Esophagus muscularis mucosa (tissue), 4 donors: ENCODE measurements at regions not wholly inside any gene's neighbourhood (a gene's known extent, or its start where the extent isn't known, plus 50 kb on each side); places are given as distances from the start of the nearest gene placed in this dataset.

Source experiments
- DNase-seq: peaks from one replicate; pipeline ENCODE4 v3.0.0-alpha.2; 2017; ENCODE audit errors: extremely low spot score
- H3K27ac ChIP-seq, 4 donors: fragments of 200-600 bp; sonication (generic); replicated peaks in 1 of 4; 1 replicate in 3 of 4; 2 replicates in 1 of 4; pipeline ENCODE4 v1.5.1; 2016 to 2019; ENCODE audit warnings: mild to moderate bottlenecking in 1 of 4
- H3K27me3 ChIP-seq, 4 donors: fragments of 200-600 bp; sonication (generic); one replicate each; pipeline versions ENCODE4 v1.5.1 to v1.6.0; 2016 to 2019
- H3K36me3 ChIP-seq, 4 donors: fragments of 200-600 bp; sonication (generic); one replicate each; pipeline ENCODE4 v1.5.1; 2016 to 2019
- H3K4me1 ChIP-seq, 4 donors: fragments of 200-600 bp; sonication (generic); one replicate each; pipeline ENCODE4 v1.5.1; 2016 to 2019
- H3K4me3 ChIP-seq, 4 donors: fragments of 200-600 bp; sonication (generic); 1 replicate in 2 of 4; 2 replicates in 2 of 4; pipeline ENCODE4 v1.5.1; 2016 to 2019; ENCODE audit warnings: mild to moderate bottlenecking in 4 of 4, moderate library complexity in 1 of 4
- H3K9me3 ChIP-seq, 4 donors: fragments of 200-600 bp; sonication (generic); 1 replicate in 3 of 4; 2 replicates in 1 of 4; pipeline ENCODE4 v1.5.1; 2016 to 2019
- EP300 ChIP-seq: sonication (generic); formaldehyde crosslinking; IDR thresholded peaks from one replicate; pipeline ENCODE4 v1.6.1; 2017; ENCODE audit warnings: antibody characterized with exemption
- POLR2A ChIP-seq: fragments of 450-650 bp; IDR thresholded peaks from one replicate; pipeline ENCODE4 v1.6.1; 2017; ENCODE audit warnings: antibody characterized with exemption, moderate library complexity, mild to moderate bottlenecking, low read depth
- POLR2AphosphoS5 ChIP-seq, 2 donors: sonication (generic); formaldehyde crosslinking; IDR thresholded peaks; one replicate each; pipeline ENCODE4 v1.6.1; 2017; ENCODE audit warnings: antibody characterized with exemption in 2 of 2
- WGBS: methylation state at CpG from one replicate; pipeline ENCODE4 v1.1.5; 2018; 5-methylcytosine and 5-hydroxymethylcytosine counted together
- intact Hi-C: fragments of 100-400 bp; cut with DNase I; formaldehyde crosslinking; loops from one replicate; pipeline ENCODE4 v1.15.1; 2023
- TF ChIP-seq, protein P1 (sequence below), 3 experiments: fragments of 200-600 bp in 2 of 3; fragments of 450-650 bp in 1 of 3; sonication (generic) in 2 of 3; IDR thresholded peaks; one replicate each; pipeline ENCODE4 v1.5.1; 2017 to 2019; ENCODE audit warnings: antibody characterized with exemption in 3 of 3, mild to moderate bottlenecking in 2 of 3, moderate library complexity in 1 of 3

DNA sequence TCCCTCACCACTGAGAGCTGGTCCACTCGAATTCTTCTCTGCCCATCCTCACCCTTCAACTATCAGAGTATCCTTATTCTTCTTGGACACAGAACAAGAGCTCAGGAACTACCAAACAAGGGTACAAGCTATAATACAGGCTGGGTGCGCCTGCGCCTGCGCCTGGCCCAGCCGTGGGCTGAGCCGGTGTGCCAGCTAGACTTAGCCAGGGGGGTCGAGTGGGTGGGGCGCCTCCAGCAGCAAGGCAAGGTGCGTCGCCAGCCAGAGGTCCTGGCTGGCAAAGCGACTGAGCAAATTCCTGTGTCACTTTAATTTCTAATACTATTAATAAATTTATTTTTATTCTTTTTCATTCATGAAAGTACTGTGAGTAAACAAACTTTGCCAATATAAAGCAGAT is 1072.6 kb upstream of the PIK3C3 start:
- WGBS: 85% methylated on average over 10 of the region's 11 CpGs
- Histone ChIP-seq H3K27me3 (no peaks in the 10 kb centered on the region), H3K4me1 (no peaks in the 10 kb centered on the region), H3K4me3 (no peak overlapping the region), H3K36me3 (no peaks in the 10 kb centered on the region), H3K9me3 (no peaks in the 10 kb centered on the region), H3K27ac (no peak overlapping the region)
- intact Hi-C loops: no loop called here
- DNase-seq: no peak
- TF ChIP-seq EP300 (no peak), POLR2A (no peak), POLR2AphosphoS5 (IDR thresholded peaks at IDR 0.05) (no peak)
- TF ChIP-seq, protein P1, sequence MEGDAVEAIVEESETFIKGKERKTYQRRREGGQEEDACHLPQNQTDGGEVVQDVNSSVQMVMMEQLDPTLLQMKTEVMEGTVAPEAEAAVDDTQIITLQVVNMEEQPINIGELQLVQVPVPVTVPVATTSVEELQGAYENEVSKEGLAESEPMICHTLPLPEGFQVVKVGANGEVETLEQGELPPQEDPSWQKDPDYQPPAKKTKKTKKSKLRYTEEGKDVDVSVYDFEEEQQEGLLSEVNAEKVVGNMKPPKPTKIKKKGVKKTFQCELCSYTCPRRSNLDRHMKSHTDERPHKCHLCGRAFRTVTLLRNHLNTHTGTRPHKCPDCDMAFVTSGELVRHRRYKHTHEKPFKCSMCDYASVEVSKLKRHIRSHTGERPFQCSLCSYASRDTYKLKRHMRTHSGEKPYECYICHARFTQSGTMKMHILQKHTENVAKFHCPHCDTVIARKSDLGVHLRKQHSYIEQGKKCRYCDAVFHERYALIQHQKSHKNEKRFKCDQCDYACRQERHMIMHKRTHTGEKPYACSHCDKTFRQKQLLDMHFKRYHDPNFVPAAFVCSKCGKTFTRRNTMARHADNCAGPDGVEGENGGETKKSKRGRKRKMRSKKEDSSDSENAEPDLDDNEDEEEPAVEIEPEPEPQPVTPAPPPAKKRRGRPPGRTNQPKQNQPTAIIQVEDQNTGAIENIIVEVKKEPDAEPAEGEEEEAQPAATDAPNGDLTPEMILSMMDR (IDR thresholded peaks at IDR 0.05): no peak

DNA sequence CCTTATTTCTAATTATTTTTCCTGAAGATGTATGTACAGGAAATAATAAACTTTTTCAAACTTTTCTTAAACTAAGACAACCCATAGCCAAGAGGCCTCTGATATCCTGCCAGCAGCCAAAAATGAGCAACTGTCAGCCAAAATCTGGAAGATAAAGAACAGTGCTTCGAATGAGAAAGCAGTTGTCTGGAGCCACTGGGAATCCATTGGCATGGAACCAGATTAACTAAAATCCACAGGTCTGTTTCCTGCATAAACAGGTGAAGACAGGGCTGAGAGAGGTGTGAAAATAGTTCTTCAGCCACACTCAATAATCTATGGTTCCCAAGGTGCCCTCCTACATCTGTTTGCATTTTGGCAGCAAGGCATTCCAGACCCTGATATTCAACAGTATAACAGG is 1076.7 kb upstream of the PIK3C3 start:
- Histone ChIP-seq H3K36me3 (no peaks in the 10 kb centered on the region), H3K4me1 (no peaks in the 10 kb centered on the region), H3K27me3 (no peaks in the 10 kb centered on the region), H3K9me3 (no peaks in the 10 kb centered on the region), H3K27ac (no peak overlapping the region), H3K4me3 (no peak overlapping the region)
- WGBS: 38% methylated on average over 1 of the region's 1 CpG
- no peak for DNase-seq
- TF ChIP-seq POLR2AphosphoS5 (IDR thresholded peaks at IDR 0.05) (no peak), EP300 (no peak), POLR2A (no peak)
- TF ChIP-seq, protein P1 (IDR thresholded peaks at IDR 0.05): no peak
- intact Hi-C loops: no loop called here

DNA sequence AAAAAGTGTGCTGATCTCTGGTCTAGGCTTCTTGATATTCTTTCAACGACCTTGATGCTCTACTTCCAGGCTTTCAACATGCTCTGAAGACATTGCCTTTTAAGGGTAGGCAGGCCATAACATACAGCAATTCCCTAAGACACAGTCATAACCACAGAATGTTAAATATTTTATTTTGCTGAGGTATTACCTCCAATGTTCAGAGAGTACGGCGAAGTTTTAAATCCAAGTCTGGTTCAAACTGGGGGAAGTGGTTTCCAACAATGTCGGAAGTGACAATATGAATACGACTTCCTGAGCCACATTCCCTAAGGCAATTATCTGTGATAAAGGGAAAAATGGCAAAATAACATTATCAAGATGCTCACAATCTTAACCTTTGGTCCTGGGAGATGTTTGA is 1077.9 kb upstream of the PIK3C3 start:
- no peaks in the 10 kb centered on the region for H3K4me1 ChIP-seq
- H3K4me3 ChIP-seq: no peak overlapping the region
- TF ChIP-seq POLR2AphosphoS5 (IDR thresholded peaks at IDR 0.05) (no peak), POLR2A (no peak), EP300 (no peak)
- TF ChIP-seq, protein P1 (IDR thresholded peaks at IDR 0.05): no peak
- H3K36me3 ChIP-seq: no peaks in the 10 kb centered on the region
- intact Hi-C loops: no loop called here
- H3K27ac ChIP-seq: no peak overlapping the region
- 84% methylated on average over 5 of the region's 5 CpGs for WGBS
- DNase-seq: no peak
- H3K27me3 ChIP-seq: no peaks in the 10 kb centered on the region
- no peaks in the 10 kb centered on the region for H3K9me3 ChIP-seq

DNA sequence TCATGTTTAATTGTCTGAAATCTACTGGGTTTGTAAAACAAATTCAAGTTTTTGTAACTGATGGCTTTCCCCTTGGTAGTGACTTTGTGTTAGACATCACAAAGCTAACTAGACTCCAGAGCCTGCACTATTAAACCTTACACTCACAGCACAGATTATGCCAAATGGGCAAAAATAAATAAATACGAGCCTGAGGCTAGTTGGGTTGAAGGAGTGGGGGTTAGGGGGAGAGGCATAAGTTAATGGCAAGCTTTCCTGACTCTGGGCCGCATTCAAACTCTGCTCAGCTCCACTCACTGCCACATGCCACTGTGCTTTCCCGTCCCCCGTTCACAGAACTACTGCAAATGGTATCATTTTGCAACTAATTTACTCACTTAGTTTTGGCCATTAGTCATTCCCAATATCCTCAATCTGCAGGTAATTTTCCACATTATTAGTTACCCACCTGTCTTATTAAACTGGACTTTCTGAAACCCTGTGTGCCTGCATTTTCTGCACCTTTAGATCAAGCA is 1079.9 kb upstream of the PIK3C3 start:
- Histone ChIP-seq H3K4me1 (no peaks in the 10 kb centered on the region), H3K27me3 (no peaks in the 10 kb centered on the region), H3K27ac (no peak overlapping the region), H3K4me3 (no peak overlapping the region), H3K36me3 (no peaks in the 10 kb centered on the region), H3K9me3 (no peaks in the 10 kb centered on the region)
- 59% methylated on average over 4 of the region's 4 CpGs for WGBS
- intact Hi-C loops: no loop called here
- TF ChIP-seq POLR2AphosphoS5 (IDR thresholded peaks at IDR 0.05) (no peak), POLR2A (no peak), EP300 (no peak)
- TF ChIP-seq, protein P1 (IDR thresholded peaks at IDR 0.05): no peak
- DNase-seq: no peak

DNA sequence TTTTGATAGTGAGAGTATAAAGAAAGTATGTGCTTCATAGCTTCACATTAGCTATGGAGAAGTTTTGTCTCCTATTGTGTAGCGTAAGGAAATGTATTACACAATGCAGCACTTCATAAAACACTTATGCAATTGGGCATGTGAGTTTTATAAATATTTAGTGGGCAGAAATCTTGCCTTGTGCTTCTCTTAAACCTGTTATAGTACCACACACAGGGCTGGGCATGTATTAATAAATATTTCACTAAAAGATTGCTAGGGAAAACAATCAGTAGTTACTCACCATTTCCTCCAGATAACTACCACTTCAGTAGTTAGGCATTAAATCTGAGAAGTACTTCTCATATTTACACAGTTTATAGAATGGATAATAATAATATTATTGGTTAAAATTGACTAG is 1080.8 kb upstream of the PIK3C3 start:
- TF ChIP-seq, protein P1 (IDR thresholded peaks at IDR 0.05): no peak
- TF ChIP-seq EP300 (no peak), POLR2AphosphoS5 (IDR thresholded peaks at IDR 0.05) (no peak), POLR2A (no peak)
- H3K4me3 ChIP-seq: no peak overlapping the region
- intact Hi-C loops: no loop called here
- no peaks in the 10 kb centered on the region for H3K4me1 ChIP-seq
- no peak for DNase-seq
- H3K27ac ChIP-seq: no peak overlapping the region
- no peaks in the 10 kb centered on the region for H3K9me3 ChIP-seq
- no peaks in the 10 kb centered on the region for H3K36me3 ChIP-seq
- H3K27me3 ChIP-seq: no peaks in the 10 kb centered on the region
- 72% methylated on average over 1 of the region's 1 CpG for WGBS
